ENCODE measurements at regions not wholly inside any gene's neighbourhood (a gene's known extent, or its start where the extent isn't known, plus 50 kb on each side); places are given as distances from the start of the nearest gene placed in this dataset.

DNA sequence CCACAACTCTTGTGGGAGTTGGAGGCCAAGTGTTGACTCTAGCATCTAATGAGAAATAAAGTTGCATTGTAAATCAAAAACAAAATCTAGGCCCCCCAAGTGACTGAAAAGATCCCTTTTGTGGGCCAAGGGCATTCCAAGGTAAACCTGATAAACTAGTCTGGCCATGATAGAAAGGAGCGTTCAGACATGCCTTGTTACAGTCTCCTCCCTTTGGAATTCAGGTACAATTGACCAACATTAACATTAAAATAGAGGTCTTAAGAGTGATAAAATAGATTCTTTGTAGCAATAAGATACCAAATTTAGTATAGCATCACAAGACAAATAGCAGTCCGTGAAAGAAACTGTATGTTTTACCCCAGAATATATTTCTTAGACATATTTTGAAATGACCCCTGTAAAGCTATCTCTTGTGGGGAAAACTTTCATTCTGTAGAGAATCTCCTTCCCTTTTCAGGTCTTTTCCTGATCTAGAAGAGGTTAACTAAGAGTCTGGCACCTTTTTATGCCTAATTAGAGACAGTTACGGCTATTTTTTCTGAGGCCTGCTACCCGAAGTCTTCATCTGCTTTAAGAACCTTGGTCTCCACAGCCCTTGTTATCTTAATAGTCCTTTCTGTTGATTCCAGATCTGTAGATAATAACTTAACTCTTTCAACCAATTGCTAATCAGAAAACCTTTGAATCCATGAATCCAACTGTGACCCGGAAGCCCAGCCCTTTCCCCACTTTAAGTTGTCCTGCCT lies 495.4 kb upstream of the MMS22L start:
- TF ChIP-seq, protein P1, sequence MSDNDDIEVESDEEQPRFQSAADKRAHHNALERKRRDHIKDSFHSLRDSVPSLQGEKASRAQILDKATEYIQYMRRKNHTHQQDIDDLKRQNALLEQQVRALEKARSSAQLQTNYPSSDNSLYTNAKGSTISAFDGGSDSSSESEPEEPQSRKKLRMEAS (IDR thresholded peaks at IDR 0.05; ENCODE audit: low read depth), result no peak
- TF ChIP-seq TAF1 (IDR thresholded peaks at IDR 0.05; ENCODE audit: borderline replicate concordance, low read depth, low read length) (no peak), RCOR1 (IDR thresholded peaks at IDR 0.05; ENCODE audit: low read length) (no peak), POLR2AphosphoS5 (IDR thresholded peaks at IDR 0.05; ENCODE audit: low read depth, low read length) (no peak), CTCF (IDR thresholded peaks at IDR 0.05) (no peak), USF2 (IDR thresholded peaks at IDR 0.05; ENCODE audit: borderline replicate concordance, low read depth, low read length) (no peak), PBX3 (IDR thresholded peaks at IDR 0.05) (no peak), RAD21 (IDR thresholded peaks at IDR 0.05; ENCODE audit: low read length) (no peak), RXRA (IDR thresholded peaks at IDR 0.05; ENCODE audit: borderline replicate concordance, low read depth) (no peak), FOXJ3 (CRISPR knock-in tag; IDR thresholded peaks at IDR 0.05) (no peak)
- TF ChIP-seq, protein P2, sequence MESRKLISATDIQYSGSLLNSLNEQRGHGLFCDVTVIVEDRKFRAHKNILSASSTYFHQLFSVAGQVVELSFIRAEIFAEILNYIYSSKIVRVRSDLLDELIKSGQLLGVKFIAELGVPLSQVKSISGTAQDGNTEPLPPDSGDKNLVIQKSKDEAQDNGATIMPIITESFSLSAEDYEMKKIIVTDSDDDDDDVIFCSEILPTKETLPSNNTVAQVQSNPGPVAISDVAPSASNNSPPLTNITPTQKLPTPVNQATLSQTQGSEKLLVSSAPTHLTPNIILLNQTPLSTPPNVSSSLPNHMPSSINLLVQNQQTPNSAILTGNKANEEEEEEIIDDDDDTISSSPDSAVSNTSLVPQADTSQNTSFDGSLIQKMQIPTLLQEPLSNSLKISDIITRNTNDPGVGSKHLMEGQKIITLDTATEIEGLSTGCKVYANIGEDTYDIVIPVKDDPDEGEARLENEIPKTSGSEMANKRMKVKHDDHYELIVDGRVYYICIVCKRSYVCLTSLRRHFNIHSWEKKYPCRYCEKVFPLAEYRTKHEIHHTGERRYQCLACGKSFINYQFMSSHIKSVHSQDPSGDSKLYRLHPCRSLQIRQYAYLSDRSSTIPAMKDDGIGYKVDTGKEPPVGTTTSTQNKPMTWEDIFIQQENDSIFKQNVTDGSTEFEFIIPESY (IDR thresholded peaks at IDR 0.05; ENCODE audit: borderline replicate concordance, low read depth), result no peak
